Activated CD4-positive, alpha-beta T cell treated with anti-CD3 and anti-CD28 coated beads for 48 hours (primary cell): ENCODE measurements at regions not wholly inside any gene's neighbourhood (a gene's known extent, or its start where the extent isn't known, plus 50 kb on each side); places are given as distances from the start of the nearest gene placed in this dataset.

ENCODE experiments used
- DNase-seq: peaks from one replicate; pipeline ENCODE4 v3.0.0-alpha.2; 2020

GRCh38 chr5:34511915-34512314, 144.2 kb upstream of the RAI14 start:
- DNase-seq, result no peak

- DNase-seq, result no peak
Observed at GRCh38 chr5:34516166-34516565, 140.0 kb upstream of the RAI14 start.

- DNase-seq, result no peak
Observed at GRCh38 chr5:34516686-34517085, 139.4 kb upstream of the RAI14 start.

GRCh38 chr5:34517249-34517648, 138.9 kb upstream of the RAI14 start:
- DNase-seq, result no peak

GRCh38 chr5:34519489-34520220, 136.5 kb upstream of the RAI14 start:
- DNase-seq, result no peak

GRCh38 chr5:34521628-34522290, 134.4 kb upstream of the RAI14 start:
- no peak for DNase-seq

GRCh38 chr5:34522599-34523386, 133.3 kb upstream of the RAI14 start:
- peak; percentile 66 for DNase-seq

GRCh38 chr5:34523387-34523726, 132.8 kb upstream of the RAI14 start:
- no peak for DNase-seq

- no peak for DNase-seq
Observed at GRCh38 chr5:34524123-34524522, 132.0 kb upstream of the RAI14 start.

GRCh38 chr5:34525761-34526160, 130.4 kb upstream of the RAI14 start:
- no peak for DNase-seq

GRCh38 chr5:34526682-34527305, 129.3 kb upstream of the RAI14 start:
- no peak for DNase-seq

- no peak for DNase-seq
Observed at GRCh38 chr5:34529581-34530331, 126.4 kb upstream of the RAI14 start.

- no peak for DNase-seq
Observed at GRCh38 chr5:34530637-34531036, 125.5 kb upstream of the RAI14 start.

GRCh38 chr5:34531751-34532360, 124.3 kb upstream of the RAI14 start:
- DNase-seq, result no peak

GRCh38 chr5:34533582-34534522, 122.3 kb upstream of the RAI14 start:
- DNase-seq, result peak; percentile 34

- no peak for DNase-seq
Observed at GRCh38 chr5:34534523-34535103, 121.5 kb upstream of the RAI14 start.

GRCh38 chr5:34535433-34535832, 120.7 kb upstream of the RAI14 start:
- no peak for DNase-seq

- DNase-seq, result peak; percentile 46
Observed at GRCh38 chr5:34535944-34536623, 120.0 kb upstream of the RAI14 start.

GRCh38 chr5:34536699-34537098, 119.4 kb upstream of the RAI14 start:
- DNase-seq, result no peak
